ENCODE measurements at regions not wholly inside any gene's neighbourhood (a gene's known extent, or its start where the extent isn't known, plus 50 kb on each side); places are given as distances from the start of the nearest gene placed in this dataset.

DNA sequence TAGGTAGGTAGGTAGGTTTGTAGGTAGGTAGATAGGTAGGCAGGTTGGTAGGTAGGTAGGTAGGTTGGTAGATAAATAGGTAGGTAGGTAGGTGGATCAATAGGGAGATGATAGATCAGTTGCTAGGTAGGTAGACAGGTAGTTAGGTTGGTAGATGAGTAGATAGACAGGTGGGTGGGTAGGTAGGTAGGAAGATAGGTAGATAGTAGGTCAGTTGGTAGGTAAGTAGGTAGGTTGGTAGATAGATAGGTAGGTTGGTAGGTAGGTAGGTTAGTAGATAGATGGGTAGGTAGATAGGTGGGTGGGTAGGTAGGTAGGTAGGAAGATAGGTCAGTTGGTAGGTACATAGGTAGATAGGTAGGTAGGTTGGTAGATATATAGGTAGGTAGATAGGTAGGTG lies 72.0 kb upstream of the PDE10A start:
- no peak for DNase-seq

- no peak for DNase-seq
Observed at GRCh38 chr6:165733489-165733791, 70.4 kb upstream of the PDE10A start.

DNA sequence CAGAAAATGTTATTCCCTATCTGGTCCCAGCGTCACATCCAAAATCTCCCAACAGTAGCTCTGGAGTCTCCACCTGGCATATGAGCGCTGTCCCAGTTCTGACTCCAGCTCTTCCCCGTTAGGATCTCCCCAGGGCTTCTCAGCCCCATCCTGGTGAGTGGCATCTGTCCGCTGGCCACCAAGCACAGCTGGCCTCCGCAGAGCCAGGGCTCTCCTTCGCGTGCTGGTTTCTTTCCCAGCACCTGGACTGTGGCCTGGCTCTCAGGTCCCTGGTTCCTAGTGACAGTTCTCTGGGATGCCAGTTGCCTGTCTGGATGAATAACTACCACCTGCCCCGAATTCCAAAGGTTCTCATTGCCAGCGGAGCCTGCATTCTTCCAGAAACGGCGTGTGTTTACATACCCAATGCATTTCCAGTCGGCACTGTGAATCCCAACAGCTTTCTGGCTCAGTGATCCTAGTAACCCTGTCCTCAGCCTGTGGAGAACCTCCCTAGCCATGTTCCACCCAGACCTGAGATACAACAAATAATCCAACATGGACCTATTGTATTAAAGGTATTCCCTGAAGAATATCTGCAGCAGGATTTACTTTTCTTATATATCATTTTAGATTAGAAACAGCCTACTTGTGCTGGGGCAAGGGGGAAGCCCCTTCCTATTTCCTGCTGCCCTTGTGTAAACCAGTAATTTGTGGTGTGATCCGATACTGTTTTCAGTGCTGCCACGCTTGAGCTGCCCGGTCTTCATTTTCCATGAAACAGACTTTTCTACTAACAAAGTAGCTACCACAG lies 69.9 kb upstream of the PDE10A start:
- DNase-seq: no peak

DNA sequence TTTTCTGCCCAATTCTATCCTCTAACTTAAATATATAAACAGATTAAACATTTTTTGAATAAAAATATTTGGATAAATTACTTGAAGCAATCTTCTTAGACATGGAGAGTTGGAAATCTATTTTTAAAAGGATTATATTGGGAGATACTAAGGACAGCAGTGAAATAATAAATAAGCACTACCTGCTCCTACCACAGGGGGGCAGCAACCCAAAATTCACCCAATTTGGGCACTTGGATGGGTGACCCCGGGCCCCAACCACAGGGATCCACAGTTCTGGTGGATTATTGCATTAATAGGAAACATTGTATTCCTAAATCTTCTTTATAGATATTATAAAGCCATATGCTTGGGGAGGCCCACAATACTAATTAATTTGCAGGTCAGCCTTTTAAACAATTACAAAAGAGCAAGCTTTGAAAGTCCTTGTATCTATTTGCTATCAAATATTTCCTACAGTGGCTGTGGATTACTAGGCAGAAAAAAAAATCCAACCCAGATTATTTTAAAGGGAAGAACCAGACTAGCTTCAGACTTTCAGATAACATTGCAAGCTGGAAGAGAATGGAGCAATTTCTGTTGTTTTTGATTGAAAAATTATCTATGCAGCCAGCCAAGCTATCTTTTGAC lies 66.4 kb upstream of the PDE10A start:
- no peak for DNase-seq

- no peak for DNase-seq
Observed at GRCh38 chr6:165728216-165728615, 65.2 kb upstream of the PDE10A start.

DNA sequence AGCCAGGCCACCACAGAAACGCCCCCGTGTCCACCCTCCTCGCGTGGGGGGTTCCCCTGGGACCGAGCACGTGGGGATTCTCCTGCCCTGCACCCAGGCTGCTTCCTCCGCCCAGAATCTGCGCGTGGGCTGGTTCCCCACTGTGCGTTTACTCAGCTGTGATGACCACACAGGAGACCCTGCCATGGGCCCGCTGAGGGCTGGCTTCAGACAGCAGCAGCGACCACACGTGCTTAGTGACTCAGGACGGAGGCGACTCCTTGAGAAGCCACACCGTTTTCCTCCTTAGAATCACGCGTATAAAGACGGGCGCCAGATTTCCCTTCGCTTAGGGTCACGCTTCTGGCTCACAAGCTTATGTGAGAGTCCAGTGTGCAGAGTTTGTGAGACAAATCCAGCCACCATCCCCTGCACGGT lies 63.9 kb upstream of the PDE10A start:
- no peak for DNase-seq

DNA sequence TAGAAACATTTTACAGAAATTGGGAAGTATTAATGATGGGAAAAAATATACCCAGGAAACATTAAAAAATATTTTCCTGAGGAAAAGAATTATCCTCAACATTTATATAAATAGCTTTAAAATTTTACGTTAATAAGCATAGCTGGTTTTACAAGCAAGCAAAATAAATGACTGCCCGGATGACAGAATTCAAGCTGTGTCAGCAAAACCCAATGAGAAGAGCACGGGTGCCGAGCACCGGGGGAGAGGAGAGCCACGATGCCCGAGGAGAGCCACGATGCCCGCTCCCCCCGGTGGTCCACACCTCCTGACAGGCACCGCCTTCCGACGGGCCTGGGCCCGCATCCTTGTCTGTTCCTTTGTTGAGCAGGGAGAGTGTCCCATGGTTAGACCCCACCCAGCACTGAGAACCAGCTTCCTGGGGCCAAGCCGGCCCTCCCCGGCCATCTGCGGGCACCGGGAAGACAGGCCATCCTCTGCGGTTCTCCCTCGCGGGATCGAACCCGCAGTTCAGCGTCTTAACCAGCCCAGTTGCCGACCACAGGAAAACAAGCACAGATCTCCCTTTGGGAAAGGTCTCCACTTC lies 63.3 kb upstream of the PDE10A start:
- DNase-seq: no peak

DNA sequence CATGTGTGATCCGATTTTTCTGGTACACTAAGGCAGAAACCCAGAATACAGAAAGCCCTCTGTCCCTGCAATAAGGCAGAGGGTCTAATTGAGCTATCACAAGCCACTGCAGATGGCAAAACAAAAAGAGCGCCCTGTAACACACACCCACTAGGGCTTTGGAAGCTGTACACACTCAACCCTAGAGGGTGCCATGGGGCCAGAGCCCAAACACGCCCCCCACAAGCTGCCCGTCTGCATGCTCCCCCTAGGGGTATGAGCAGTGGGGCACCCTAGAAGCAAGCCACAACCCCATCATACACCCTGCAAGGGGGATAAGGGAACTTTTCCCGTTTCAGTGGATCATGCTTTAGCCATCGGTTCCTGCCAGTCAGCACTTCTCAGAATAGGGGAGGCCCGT lies 62.2 kb upstream of the PDE10A start:
- DNase-seq: no peak

- no peak for DNase-seq
Observed at GRCh38 chr6:165723326-165723725, 60.3 kb upstream of the PDE10A start.

DNA sequence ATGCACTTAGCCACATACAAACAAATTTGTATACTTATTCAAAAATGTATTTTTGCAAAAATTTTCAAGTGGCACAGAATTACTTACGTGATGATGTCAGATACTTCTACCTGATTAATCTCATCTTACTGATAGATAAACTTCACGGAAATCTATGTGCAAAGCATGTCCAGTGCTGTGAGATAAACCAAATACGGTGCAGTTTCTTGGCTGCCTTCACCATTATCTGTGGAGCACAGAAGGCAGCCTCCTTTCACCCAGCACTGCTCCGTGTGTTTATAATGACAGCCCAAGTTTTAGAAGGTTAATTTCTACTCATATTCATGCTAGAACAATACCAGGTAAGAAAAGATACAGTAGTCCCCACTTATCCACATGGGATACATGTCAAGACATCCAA lies 59.0 kb upstream of the PDE10A start:
- no peak for DNase-seq

GRCh38 chr6:165721356-165721755 lies 58.3 kb upstream of the PDE10A start:
- no peak for DNase-seq

DNA sequence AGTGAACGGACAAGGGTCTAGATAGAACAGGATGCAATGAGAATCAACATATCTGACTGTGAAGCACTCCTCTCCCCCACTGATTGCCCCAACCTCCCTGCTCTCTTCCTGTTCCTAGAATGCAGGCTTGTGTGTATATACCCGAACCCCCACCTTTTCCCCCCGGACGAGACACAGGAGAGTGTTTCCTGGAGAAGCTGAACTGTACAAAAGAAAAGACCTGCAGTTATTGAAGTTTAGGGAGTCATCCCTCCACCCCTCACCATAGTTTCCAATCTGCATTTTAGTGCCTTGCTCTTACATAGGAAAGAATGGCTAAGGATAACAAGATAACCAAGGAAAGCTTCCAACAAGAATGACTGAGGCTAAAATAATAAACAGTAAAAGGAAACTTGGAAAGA lies 55.5 kb upstream of the PDE10A start:
- no peak for DNase-seq

GRCh38 chr6:165717732-165718465 lies 54.9 kb upstream of the PDE10A start:
- DNase-seq: no peak

- DNase-seq: no peak
Observed at GRCh38 chr6:165716886-165717285, 53.8 kb upstream of the PDE10A start.

GRCh38 chr6:165715428-165715827 lies 52.4 kb upstream of the PDE10A start:
- DNase-seq: no peak

- no peak for DNase-seq
Observed at GRCh38 chr6:165714907-165715306, 51.9 kb upstream of the PDE10A start.

- DNase-seq: no peak
Observed at GRCh38 chr6:165713845-165714466, 50.9 kb upstream of the PDE10A start.
